ENCODE measurements at regions not wholly inside any gene's neighbourhood (a gene's known extent, or its start where the extent isn't known, plus 50 kb on each side); places are given as distances from the start of the nearest gene placed in this dataset.

- TF ChIP-seq SP1 (IDR thresholded peaks at IDR 0.05) (no peak), L3MBTL2 (conservative IDR thresholded peaks at IDR 0.05) (no peak), ARNT (IDR thresholded peaks at IDR 0.05) (no peak), SUZ12 (IDR thresholded peaks at IDR 0.05) (no peak), FOXA1 (IDR thresholded peaks at IDR 0.05) (no peak), BHLHE40 (IDR thresholded peaks at IDR 0.05; ENCODE audit: borderline replicate concordance) (no peak), FOXM1 (IDR thresholded peaks at IDR 0.05; ENCODE audit: borderline replicate concordance) (no peak), ZNF384 (IDR thresholded peaks at IDR 0.05) (no peak), ELF4 (IDR thresholded peaks at IDR 0.05) (no peak), TARDBP (IDR thresholded peaks at IDR 0.05) (no peak)
These were observed 144.2 kb upstream of the ANKRD28 start for GRCh38 chr3:15941958-15942357.

All from HEK293T (cell line).